HepG2 (cell line): ENCODE measurements at regions not wholly inside any gene's neighbourhood (a gene's known extent, or its start where the extent isn't known, plus 50 kb on each side); places are given as distances from the start of the nearest gene placed in this dataset.

Experiments
- ATAC-seq: fragments of 200-7000 bp; cut with Tn5 transposase; 3 replicates; pipeline ENCODE4 v1.9.1; 2020; ENCODE audit warnings: mild to moderate bottlenecking, moderate library complexity
- BruUV-seq: library from RNA; stranded (reverse); fragments of 400-500 nt; replicated peaks from 2 replicates; lab custom pipeline; 2021; lab: Mats Ljungman, UMichigan
- CTCF ChIA-PET: fragments of 300-600 bp; formaldehyde crosslinking; extraction: SDS; loops from one replicate; lab custom pipeline; 2021; ENCODE audit warnings: low total read pairs, inconsistent platforms, low intra/inter-chr PET ratio; lab: Yijun Ruan, JAX
- POLR2A ChIA-PET: fragments of 350-600 bp; sonication (Branson Sonifier 250); formaldehyde crosslinking; loops from one replicate; lab custom pipeline; 2020; ENCODE audit warnings: antibody characterized with exemption, inconsistent platforms; lab: Yijun Ruan, JAX
- DNase-seq: peaks from one replicate; pipeline ENCODE4 v3.0.0-alpha.2; 2015; ENCODE audit warnings: low spot score
- FAIRE-seq: peaks from 3 replicates; lab custom pipeline; 2011; peaks lifted over from hg19 to GRCh38; lab: Jason Lieb, UNC
- H2AFZ ChIP-seq: one replicate; pipeline ENCODE4 v1.6.1; 2011; ENCODE audit warnings: low read length, inconsistent platforms
- H3K27ac ChIP-seq: fragments of 300-600 bp; 3 replicates; pipeline ENCODE4 v1.8.0; 2011; ENCODE audit warnings: mixed run types, mild to moderate bottlenecking, mixed read lengths, low read length, inconsistent platforms; ENCODE audit not compliant: insufficient read depth; ENCODE audit errors: extremely low read length
- H3K27me3 ChIP-seq, 2 experiments: fragments of 200-600 bp in 1 of 2; 2 replicates in 1 of 2; 3 replicates in 1 of 2; pipeline versions ENCODE4 v1.6.0 to v1.8.0; 2011; ENCODE audit warnings: low read length in 2 of 2, mild to moderate bottlenecking in 2 of 2, moderate library complexity in 2 of 2, inconsistent platforms in 1 of 2; ENCODE audit not compliant: insufficient read depth in 2 of 2, control insufficient read depth in 1 of 2
- H3K36me3 ChIP-seq, 2 experiments: fragments of 200-600 bp in 1 of 2; replicated peaks in 1 of 2; 2 replicates in 1 of 2; 3 replicates in 1 of 2; pipeline versions ENCODE4 v1.5.1 to v1.8.0; 2011; ENCODE audit warnings: low read length in 2 of 2, inconsistent platforms in 1 of 2; ENCODE audit not compliant: insufficient read depth in 2 of 2, control insufficient read depth in 1 of 2
- H3K4me1 ChIP-seq: 2 replicates; pipeline ENCODE4 v1.5.1; 2012; ENCODE audit warnings: low read length, inconsistent platforms; ENCODE audit not compliant: insufficient read depth
- H3K4me2 ChIP-seq: 2 replicates; pipeline ENCODE4 v1.6.0; 2011; ENCODE audit warnings: low read depth, low read length, inconsistent platforms
- H3K4me3 ChIP-seq, 3 experiments: fragments of 200-600 bp in 1 of 3; sonication (generic), shearing (Covaris generic) in 1 of 3; replicated peaks in 1 of 3; 2 replicates each; pipeline ENCODE4 v1.5.1; 2011 to 2016; ENCODE audit warnings: low read length in 3 of 3, inconsistent platforms in 2 of 3, low read depth in 2 of 3, mild to moderate bottlenecking in 2 of 3, control low read depth in 1 of 3, mixed read lengths in 1 of 3; ENCODE audit not compliant: insufficient read depth in 1 of 3
- H3K79me2 ChIP-seq: one replicate; pipeline ENCODE4 v1.6.1; 2011; ENCODE audit warnings: low read length, inconsistent platforms; ENCODE audit not compliant: insufficient read depth
- H3K9ac ChIP-seq: 2 replicates; pipeline ENCODE4 v1.6.0; 2011; ENCODE audit warnings: mild to moderate bottlenecking, low read depth, low read length, inconsistent platforms; ENCODE audit not compliant: insufficient read depth
- H3K9me3 ChIP-seq: 2 replicates; pipeline ENCODE4 v1.5.1; 2012; ENCODE audit warnings: mild to moderate bottlenecking, low read length
- H4K20me1 ChIP-seq: 2 replicates; pipeline ENCODE4 v1.6.0; 2011; ENCODE audit warnings: inconsistent platforms, mild to moderate bottlenecking, low read length, moderate library complexity; ENCODE audit not compliant: insufficient read depth
- ARHGAP35 ChIP-seq: sonication (generic); formaldehyde crosslinking; IDR thresholded peaks from 2 replicates; pipeline ENCODE4 v1.9.0; 2022; ENCODE audit warnings: mild to moderate bottlenecking, inconsistent platforms, moderate library complexity, missing genetic modification reagents, borderline replicate concordance
- GPBP1L1 ChIP-seq: sonication (generic); formaldehyde crosslinking; IDR thresholded peaks from 2 replicates; pipeline ENCODE4 v1.5.0; 2020; ENCODE audit warnings: mild to moderate bottlenecking, missing genetic modification reagents
- SNAI1 ChIP-seq: sonication (generic); formaldehyde crosslinking; IDR thresholded peaks from 2 replicates; pipeline ENCODE4 v1.5.0; 2020; ENCODE audit warnings: mild to moderate bottlenecking, missing genetic modification reagents, borderline replicate concordance
- XRCC5 ChIP-seq: fragments of 200-400 bp; formaldehyde crosslinking; optimal IDR thresholded peaks from 2 replicates; pipeline ENCODE3; 2017; ENCODE audit warnings: mild to moderate bottlenecking, low read length
- ZMAT3 ChIP-seq: sonication (generic); formaldehyde crosslinking; conservative IDR thresholded peaks from 2 replicates; pipeline ENCODE4 v1.7.0; 2021; ENCODE audit warnings: missing genetic modification reagents
- ZMAT5 ChIP-seq: sonication (generic); formaldehyde crosslinking; IDR thresholded peaks from 2 replicates; pipeline ENCODE4 v1.5.0; 2020; ENCODE audit warnings: mild to moderate bottlenecking, low read depth, missing genetic modification reagents, borderline replicate concordance
- ZNF18 ChIP-seq: sonication (generic); formaldehyde crosslinking; IDR thresholded peaks from 2 replicates; pipeline ENCODE4 v1.8.0; 2022; ENCODE audit warnings: mild to moderate bottlenecking, missing genetic modification reagents; ENCODE audit not compliant: insufficient replicate concordance
- ZNF414 ChIP-seq: sonication (generic); formaldehyde crosslinking; IDR thresholded peaks from 2 replicates; pipeline ENCODE4 v1.5.0; 2020; ENCODE audit warnings: missing genetic modification reagents
- ZNF615 ChIP-seq: sonication (generic); formaldehyde crosslinking; IDR thresholded peaks from 2 replicates; pipeline ENCODE4 v1.5.0; 2020; ENCODE audit warnings: mild to moderate bottlenecking, missing genetic modification reagents, borderline replicate concordance
- WGBS: methylation state at CpG from one replicate; pipeline ENCODE4 v1.1.6; 2017; ENCODE audit warnings: low lambda C conversion rate; 5-methylcytosine and 5-hydroxymethylcytosine counted together
- in situ Hi-C: cut with HindIII; loops from 2 replicates; pipeline ENCODE4 v1.10.0; 2017; ENCODE audit warnings: low pct_unique_long_range_greater_than_20kb; ENCODE audit not compliant: extremely low pct_ligation_motif_present
- intact Hi-C: fragments of 100-400 bp; cut with micrococcal nuclease; formaldehyde crosslinking; loops from one replicate; pipeline ENCODE4 v1.10.0; 2022; ENCODE audit not compliant: unreplicated experiment

- H3K27me3 ChIP-seq, result no peaks in the 10 kb centered on the region
- in situ Hi-C loops, result no loop called here
- H3K4me2 ChIP-seq, result no peak overlapping the region
- no peaks in the 10 kb centered on the region for H3K79me2 ChIP-seq
- TF ChIP-seq ZNF414 (CRISPR knock-in tag), result no peak
- TF ChIP-seq ZMAT3, result no peak
- no peak for TF ChIP-seq GPBP1L1 (CRISPR knock-in tag)
- TF ChIP-seq SNAI1 (CRISPR knock-in tag), result no peak
- TF ChIP-seq, all 625 proteins: peak for 0
- ATAC-seq (no peak), DNase-seq (no peak), FAIRE-seq (no peak)
- intact Hi-C loops, result no loop called here
- H3K36me3 ChIP-seq, result no peaks in the 10 kb centered on the region
- H3K4me1 ChIP-seq, result no peaks in the 10 kb centered on the region
- no peak overlapping the region for H2AFZ ChIP-seq
- no TSS peak for BruUV-seq
- ChIA-PET CTCF (no interaction called here), POLR2A (no interaction called here)
- no peaks in the 10 kb centered on the region for H4K20me1 ChIP-seq
- no peak overlapping the region for H3K9ac ChIP-seq
- H3K27ac ChIP-seq, result no peak overlapping the region
- no peaks in the 10 kb centered on the region for H3K9me3 ChIP-seq
- WGBS, result 9% methylated on average over 1 of the region's 1 CpG
- no peak overlapping the region for H3K4me3 ChIP-seq
Observed at GRCh38 chr5:136853971-136854370, 488.6 kb upstream of the TRPC7 start.

- Histone ChIP-seq H3K79me2 (no peaks in the 10 kb centered on the region), H3K4me2 (no peak overlapping the region), H4K20me1 (no peaks in the 10 kb centered on the region), H3K9me3 (no peaks in the 10 kb centered on the region), H3K4me1 (no peaks in the 10 kb centered on the region), H3K36me3 (no peaks in the 10 kb centered on the region), H3K27ac (no peak overlapping the region), H3K9ac (no peak overlapping the region), H3K27me3 (no peaks in the 10 kb centered on the region), H2AFZ (no peak overlapping the region), H3K4me3 (no peak overlapping the region)
- ATAC-seq (no peak), FAIRE-seq (no peak), DNase-seq (no peak)
- in situ Hi-C loops, result no loop called here
- ChIA-PET CTCF (no interaction called here), POLR2A (no interaction called here)
- BruUV-seq, result no TSS peak
- intact Hi-C loops, result no loop called here
- TF ChIP-seq ZNF615 (CRISPR knock-in tag) (no peak), XRCC5 (no peak), ZMAT5 (no peak), ZNF18 (CRISPR knock-in tag) (no peak), ARHGAP35 (no peak)
Observed at GRCh38 chr5:136840601-136841000, 475.3 kb upstream of the TRPC7 start.
